Ascending aorta (tissue), 2 donors: ENCODE measurements at regions not wholly inside any gene's neighbourhood (a gene's known extent, or its start where the extent isn't known, plus 50 kb on each side); places are given as distances from the start of the nearest gene placed in this dataset.

Source experiments
- DNase-seq, 2 donors: peaks; one replicate each; pipeline ENCODE4 v3.0.0-alpha.2; 2019; ENCODE audit warnings: low spot score in 2 of 2
- H3K27ac ChIP-seq, 2 donors: fragments of 200-600 bp; sonication (generic); one replicate each; pipeline ENCODE4 v1.5.1; 2016 to 2017; ENCODE audit warnings: mild to moderate bottlenecking in 1 of 2
- H3K27me3 ChIP-seq: fragments of 200-600 bp; sonication (generic); one replicate; pipeline ENCODE4 v1.5.1; 2017
- H3K36me3 ChIP-seq, 2 donors: fragments of 200-600 bp; sonication (generic); one replicate each; pipeline ENCODE4 v1.5.1; 2016
- H3K4me1 ChIP-seq, 2 donors: fragments of 200-600 bp; sonication (generic); one replicate each; pipeline ENCODE4 v1.5.1; 2016 to 2017; ENCODE audit warnings: mild to moderate bottlenecking in 1 of 2
- H3K4me3 ChIP-seq, 2 donors: fragments of 200-600 bp; sonication (generic); one replicate each; pipeline ENCODE4 v1.5.1; 2016 to 2017; ENCODE audit warnings: mild to moderate bottlenecking in 1 of 2
- H3K9me3 ChIP-seq, 2 donors: fragments of 200-600 bp; sonication (generic); one replicate each; pipeline ENCODE4 v1.5.1; 2016
- intact Hi-C: fragments of 100-400 bp; cut with DNase I; formaldehyde crosslinking; loops from one replicate; pipeline ENCODE4 v1.15.1; 2023
- TF ChIP-seq, protein P1 (sequence below), 3 experiments: fragments of 200-600 bp in 2 of 3; fragments of 450-650 bp in 1 of 3; sonication (generic) in 2 of 3; IDR thresholded peaks; one replicate each; pipeline ENCODE4 v1.5.1; 2016 to 2019; ENCODE audit warnings: antibody characterized with exemption in 3 of 3, mild to moderate bottlenecking in 1 of 3, moderate library complexity in 1 of 3

DNA sequence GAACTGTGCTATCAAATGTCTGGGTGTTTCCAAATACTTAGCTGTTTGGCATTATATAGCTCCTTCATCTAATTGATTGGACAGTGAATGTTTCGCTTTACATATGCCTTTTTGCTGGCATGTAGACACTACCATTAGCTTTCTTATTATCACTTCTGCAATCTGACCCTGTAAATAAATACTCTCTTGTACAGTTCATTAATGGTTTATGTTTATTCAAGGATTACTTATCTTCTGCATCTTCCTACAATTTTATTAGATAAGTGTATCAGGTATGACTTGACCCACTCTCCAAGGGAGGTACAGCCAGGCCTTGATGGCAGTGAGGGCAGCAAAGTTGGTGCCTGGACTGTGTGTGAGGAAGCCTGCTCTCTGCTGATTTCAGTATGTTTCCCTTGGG lies 614.1 kb upstream of the SETBP1 start:
- Histone ChIP-seq H3K27ac (no peak overlapping the region), H3K36me3 (no peaks in the 10 kb centered on the region), H3K27me3 (no peaks in the 10 kb centered on the region), H3K4me1 (no peaks in the 10 kb centered on the region), H3K9me3 (no peaks in the 10 kb centered on the region), H3K4me3 (no peak overlapping the region)
- intact Hi-C loops, result no loop called here
- TF ChIP-seq, protein P1, sequence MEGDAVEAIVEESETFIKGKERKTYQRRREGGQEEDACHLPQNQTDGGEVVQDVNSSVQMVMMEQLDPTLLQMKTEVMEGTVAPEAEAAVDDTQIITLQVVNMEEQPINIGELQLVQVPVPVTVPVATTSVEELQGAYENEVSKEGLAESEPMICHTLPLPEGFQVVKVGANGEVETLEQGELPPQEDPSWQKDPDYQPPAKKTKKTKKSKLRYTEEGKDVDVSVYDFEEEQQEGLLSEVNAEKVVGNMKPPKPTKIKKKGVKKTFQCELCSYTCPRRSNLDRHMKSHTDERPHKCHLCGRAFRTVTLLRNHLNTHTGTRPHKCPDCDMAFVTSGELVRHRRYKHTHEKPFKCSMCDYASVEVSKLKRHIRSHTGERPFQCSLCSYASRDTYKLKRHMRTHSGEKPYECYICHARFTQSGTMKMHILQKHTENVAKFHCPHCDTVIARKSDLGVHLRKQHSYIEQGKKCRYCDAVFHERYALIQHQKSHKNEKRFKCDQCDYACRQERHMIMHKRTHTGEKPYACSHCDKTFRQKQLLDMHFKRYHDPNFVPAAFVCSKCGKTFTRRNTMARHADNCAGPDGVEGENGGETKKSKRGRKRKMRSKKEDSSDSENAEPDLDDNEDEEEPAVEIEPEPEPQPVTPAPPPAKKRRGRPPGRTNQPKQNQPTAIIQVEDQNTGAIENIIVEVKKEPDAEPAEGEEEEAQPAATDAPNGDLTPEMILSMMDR (IDR thresholded peaks at IDR 0.05), result no peak
- no peak for DNase-seq

DNA sequence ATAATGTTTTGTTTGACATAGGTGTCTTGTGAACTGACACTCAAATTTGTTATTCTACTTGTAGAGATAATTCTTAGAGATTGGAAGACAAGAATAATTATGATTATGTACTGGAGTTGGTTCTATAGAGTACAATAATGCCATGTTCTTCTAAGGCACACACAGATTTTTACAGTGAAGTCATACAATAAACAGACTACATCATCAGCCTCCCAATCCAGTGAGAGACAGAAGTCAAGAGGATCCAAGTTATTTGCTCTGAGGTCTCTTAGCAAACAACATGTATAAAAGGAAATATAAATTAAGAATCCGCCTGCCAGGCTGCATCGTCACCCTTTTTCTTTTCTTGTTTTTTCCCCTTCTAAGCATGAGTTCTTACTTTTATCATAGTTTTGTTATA lies 613.5 kb upstream of the SETBP1 start:
- intact Hi-C loops, result no loop called here
- no peak for DNase-seq
- TF ChIP-seq, protein P1 (IDR thresholded peaks at IDR 0.05), result no peak

DNA sequence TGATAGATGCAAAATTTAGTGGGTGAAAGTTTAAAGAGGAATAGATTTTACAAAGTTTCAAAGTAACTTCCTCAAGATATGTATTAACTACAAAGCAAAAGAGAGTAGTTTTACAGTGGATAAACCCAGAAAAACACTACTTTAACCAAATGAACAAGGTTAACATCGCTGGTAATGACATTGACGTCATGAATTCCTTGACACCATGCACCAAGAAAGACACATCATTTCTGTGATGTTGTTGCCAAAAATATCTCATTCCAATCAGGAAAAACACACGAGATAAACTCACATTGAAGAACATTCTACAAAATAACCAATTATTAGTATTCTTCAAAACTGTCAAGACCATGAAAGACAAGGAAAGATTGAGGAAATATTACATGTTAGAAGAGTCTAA lies 605.6 kb upstream of the SETBP1 start:
- Histone ChIP-seq H3K36me3 (no peaks in the 10 kb centered on the region), H3K27ac (no peak overlapping the region), H3K27me3 (no peaks in the 10 kb centered on the region), H3K4me1 (no peaks in the 10 kb centered on the region), H3K4me3 (no peak overlapping the region), H3K9me3 (no peaks in the 10 kb centered on the region)
- TF ChIP-seq, protein P1 (IDR thresholded peaks at IDR 0.05), result no peak
- intact Hi-C loops, result no loop called here
- no peak for DNase-seq

More for the DNA sequence above, 613.5 kb upstream of the SETBP1 start:
- Histone ChIP-seq H3K4me1 (no peaks in the 10 kb centered on the region), H3K9me3 (no peaks in the 10 kb centered on the region), H3K4me3 (no peak overlapping the region), H3K36me3 (no peaks in the 10 kb centered on the region), H3K27ac (no peak overlapping the region), H3K27me3 (no peaks in the 10 kb centered on the region)

DNA sequence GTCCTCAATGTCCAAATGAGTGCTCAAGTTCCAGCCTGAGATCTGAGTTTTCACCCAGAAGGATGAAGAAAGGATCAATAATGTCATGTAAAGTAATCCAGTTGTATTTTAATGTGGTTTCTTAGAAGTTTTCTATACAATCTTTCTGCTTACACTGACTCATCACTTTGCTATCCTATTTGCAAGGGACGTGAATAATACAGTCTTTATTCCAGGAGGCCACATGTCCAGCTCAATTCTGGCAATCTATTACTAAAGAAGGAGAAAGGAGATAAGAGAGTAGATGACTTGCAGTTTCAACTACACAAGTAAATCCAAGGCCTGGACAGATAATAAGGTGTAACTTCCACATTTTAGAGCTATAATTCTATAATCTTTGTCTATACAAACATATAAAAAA lies 601.1 kb upstream of the SETBP1 start:
- Histone ChIP-seq H3K4me3 (no peak overlapping the region), H3K9me3 (no peaks in the 10 kb centered on the region), H3K4me1 (no peaks in the 10 kb centered on the region), H3K27ac (no peak overlapping the region), H3K27me3 (no peaks in the 10 kb centered on the region), H3K36me3 (no peaks in the 10 kb centered on the region)
- intact Hi-C loops, result no loop called here
- TF ChIP-seq, protein P1 (IDR thresholded peaks at IDR 0.05), result no peak
- DNase-seq, result no peak

DNA sequence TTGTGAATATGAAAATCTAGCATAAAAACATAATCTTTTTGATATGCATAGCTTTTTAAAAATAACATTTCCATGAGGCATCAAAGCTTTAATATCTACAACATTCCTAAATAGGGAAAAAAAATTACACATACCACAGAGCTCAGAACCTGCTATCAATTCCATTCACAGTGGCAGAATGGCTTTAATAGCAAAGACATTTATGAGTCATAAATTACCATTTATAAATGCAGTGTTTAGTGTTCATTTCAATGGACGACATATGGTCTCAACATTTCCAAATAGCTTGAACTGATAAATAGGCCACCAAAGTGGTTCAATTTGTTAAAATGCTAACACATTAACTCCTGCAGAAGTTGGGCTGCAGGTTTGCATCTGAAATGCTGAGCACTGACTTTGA lies 600.6 kb upstream of the SETBP1 start:
- intact Hi-C loops, result no loop called here
- H3K4me3 ChIP-seq, result no peak overlapping the region
- no peaks in the 10 kb centered on the region for H3K36me3 ChIP-seq
- H3K9me3 ChIP-seq, result no peaks in the 10 kb centered on the region
- no peak overlapping the region for H3K27ac ChIP-seq
- no peaks in the 10 kb centered on the region for H3K4me1 ChIP-seq
- DNase-seq, result no peak
- TF ChIP-seq, protein P1 (IDR thresholded peaks at IDR 0.05), result no peak
- no peaks in the 10 kb centered on the region for H3K27me3 ChIP-seq

DNA sequence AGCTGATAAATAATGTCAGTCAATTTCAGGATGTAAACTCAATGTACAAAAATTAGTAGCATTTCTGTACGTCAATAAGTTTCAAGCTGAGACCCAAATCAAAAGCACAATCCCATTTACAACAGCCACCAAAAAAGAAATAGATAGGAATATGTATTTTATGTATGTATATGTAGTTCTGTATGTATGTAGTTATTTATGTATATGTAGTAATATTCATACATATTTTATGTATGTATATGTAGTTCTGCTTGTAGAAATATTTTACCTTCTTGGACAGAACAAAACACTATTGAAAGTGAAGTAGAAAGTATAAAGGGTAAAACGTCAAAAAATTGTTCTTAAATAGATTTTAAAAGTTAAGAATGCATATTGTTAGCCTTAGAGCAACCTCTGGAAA lies 591.0 kb upstream of the SETBP1 start:
- Histone ChIP-seq H3K27ac (no peak overlapping the region), H3K4me3 (no peak overlapping the region), H3K27me3 (no peaks in the 10 kb centered on the region), H3K4me1 (no peaks in the 10 kb centered on the region), H3K36me3 (no peaks in the 10 kb centered on the region), H3K9me3 (no peaks in the 10 kb centered on the region)
- intact Hi-C loops, result no loop called here
- TF ChIP-seq, protein P1 (IDR thresholded peaks at IDR 0.05), result no peak
- DNase-seq, result no peak
